Activated CD4-positive, alpha-beta T cell treated with anti-CD3 and anti-CD28 coated beads, Interleukin-2, amount 10 ng/mL, durations not matched to agents 7 days and 5 days (primary cell): ENCODE measurements at regions not wholly inside any gene's neighbourhood (a gene's known extent, or its start where the extent isn't known, plus 50 kb on each side); places are given as distances from the start of the nearest gene placed in this dataset.
A peak's percentile ranks its signal among the peaks of the same experiment; 100 is the strongest.
"Not testable (repeated sequence)": the region's sequence is repeated elsewhere in the genome, so short reads cannot be mapped to it uniquely, and the experiment has no call there.

Source experiments
- CTCF ChIA-PET: fragments of 350-600 bp; sonication (Branson Sonifier 250); formaldehyde crosslinking; loops from one replicate; lab custom pipeline; 2021; ENCODE audit warnings: antibody characterized with exemption; lab: Charles Lee
- POLR2A ChIA-PET: fragments of 350-600 bp; sonication (Branson Sonifier 250); formaldehyde crosslinking; loops from one replicate; lab custom pipeline; 2021; ENCODE audit warnings: antibody characterized with exemption; lab: Charles Lee
- DNase-seq: peaks from one replicate; pipeline ENCODE4 v3.0.0-alpha.2; 2020
- H3K27ac Mint-ChIP-seq: one replicate; pipeline ENCODE4 v1.8.0; 2021; ENCODE audit warnings: mild to moderate bottlenecking, moderate library complexity, mixed read lengths
- H3K27me3 Mint-ChIP-seq: one replicate; pipeline ENCODE4 v1.8.0; 2021; ENCODE audit warnings: mixed read lengths
- H3K36me3 Mint-ChIP-seq: one replicate; pipeline ENCODE4 v1.8.0; 2021; ENCODE audit warnings: low read depth, mixed read lengths
- H3K4me1 Mint-ChIP-seq: one replicate; pipeline ENCODE4 v1.8.0; 2021; ENCODE audit warnings: mixed read lengths
- H3K4me3 Mint-ChIP-seq: one replicate; pipeline ENCODE4 v1.8.0; 2021; ENCODE audit warnings: mild to moderate bottlenecking, moderate library complexity, mixed read lengths
- H3K9me3 Mint-ChIP-seq: one replicate; pipeline ENCODE4 v1.8.0; 2021; ENCODE audit warnings: mixed read lengths

DNA sequence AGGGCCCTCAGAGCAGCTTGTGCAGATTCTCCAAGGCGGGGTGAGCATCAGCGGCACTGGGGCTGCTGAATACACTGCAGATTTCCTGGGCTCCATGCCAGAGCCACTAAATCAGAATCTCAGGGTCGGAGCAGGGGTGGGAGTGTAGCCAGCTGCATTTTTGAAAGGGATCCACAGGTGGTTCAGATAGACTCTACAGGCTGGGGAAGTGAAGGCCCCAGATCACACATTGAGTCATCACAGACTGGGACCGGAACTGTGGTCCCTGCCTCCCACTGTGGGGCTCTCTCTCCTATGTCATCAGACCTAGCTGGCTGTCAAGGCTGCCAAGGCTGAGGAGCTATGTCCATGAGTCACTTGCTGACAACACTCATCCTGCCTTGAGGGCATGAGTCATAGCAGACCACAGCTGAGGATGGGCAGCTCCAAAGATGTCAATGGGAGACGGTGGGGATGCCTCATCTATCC is 162.3 kb upstream of the MAMLD1 start:
- DNase-seq, result peak; percentile 15
- no peaks in the 10 kb centered on the region for H3K27me3 Mint-ChIP-seq
- ChIA-PET CTCF (interaction anchor here (1.4 to 1.6 kb wide), 2 partner anchors 9 to 19 kb away, joined by 3 to 4 read pairs; no protein-coding TSS in a partner anchor), POLR2A (no interaction called here)
- no peak overlapping the region for H3K4me3 Mint-ChIP-seq
- H3K4me1 Mint-ChIP-seq, result peaks cover 3% of the 10 kb centered on the region
- H3K9me3 Mint-ChIP-seq, result no peaks in the 10 kb centered on the region
- no peaks in the 10 kb centered on the region for H3K36me3 Mint-ChIP-seq
- no peak overlapping the region for H3K27ac Mint-ChIP-seq

DNA sequence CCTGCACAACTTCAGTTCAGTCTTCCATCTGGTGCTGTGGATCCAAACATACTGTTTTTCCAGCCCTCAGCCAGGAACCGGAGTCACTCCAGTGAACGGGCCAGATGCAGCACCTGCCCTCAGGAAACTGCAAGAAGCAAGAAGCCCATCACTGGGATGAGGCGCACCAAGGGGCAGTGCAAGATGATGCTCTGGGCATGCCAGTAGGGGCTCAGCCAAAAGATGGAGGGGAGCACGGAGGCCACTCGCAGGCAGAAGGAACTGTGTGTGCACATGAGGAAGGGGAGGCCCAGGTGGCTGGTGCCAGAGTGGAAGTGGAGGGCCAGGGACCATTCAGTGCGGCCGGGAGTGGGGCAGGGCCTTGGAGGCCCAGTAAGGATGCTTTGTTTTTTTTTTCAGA is 161.7 kb upstream of the MAMLD1 start:
- Mint-ChIP-seq H3K4me3 (no peak overlapping the region), H3K36me3 (no peaks in the 10 kb centered on the region), H3K27ac (no peak overlapping the region), H3K9me3 (no peaks in the 10 kb centered on the region), H3K27me3 (no peaks in the 10 kb centered on the region), H3K4me1 (peaks cover 3% of the 10 kb centered on the region)
- ChIA-PET CTCF (interaction anchor here (1.6 kb wide), 1 partner anchor 8 kb away, joined by 4 read pairs; no protein-coding TSS in a partner anchor), POLR2A (no interaction called here)
- no peak for DNase-seq

DNA sequence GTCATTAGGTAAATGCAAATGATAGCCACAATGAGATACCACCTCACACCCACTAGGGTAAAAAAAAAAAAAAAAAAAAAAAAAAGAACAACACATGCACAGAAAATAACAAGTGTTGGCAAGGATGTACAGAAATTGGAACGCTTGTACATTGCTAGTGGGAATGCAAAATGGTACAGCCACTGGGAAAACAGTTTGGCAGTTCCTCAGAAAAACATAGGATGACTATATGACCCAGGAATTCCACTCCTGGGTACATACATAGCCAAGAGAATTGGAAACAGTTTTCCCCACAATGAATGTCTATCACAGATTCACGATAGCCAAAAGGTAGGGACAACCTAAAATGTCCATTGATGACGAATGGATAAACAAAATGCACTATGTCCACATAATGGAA is 161.3 kb upstream of the MAMLD1 start:
- H3K4me3 Mint-ChIP-seq, result no peak overlapping the region
- CTCF ChIA-PET, result no interaction called here
- H3K27ac Mint-ChIP-seq, result no peak overlapping the region
- H3K36me3 Mint-ChIP-seq, result no peaks in the 10 kb centered on the region
- no peaks in the 10 kb centered on the region for H3K27me3 Mint-ChIP-seq
- peaks cover 3% of the 10 kb centered on the region for H3K4me1 Mint-ChIP-seq
- DNase-seq, result no peak
- POLR2A ChIA-PET, result no interaction called here
- no peaks in the 10 kb centered on the region for H3K9me3 Mint-ChIP-seq

DNA sequence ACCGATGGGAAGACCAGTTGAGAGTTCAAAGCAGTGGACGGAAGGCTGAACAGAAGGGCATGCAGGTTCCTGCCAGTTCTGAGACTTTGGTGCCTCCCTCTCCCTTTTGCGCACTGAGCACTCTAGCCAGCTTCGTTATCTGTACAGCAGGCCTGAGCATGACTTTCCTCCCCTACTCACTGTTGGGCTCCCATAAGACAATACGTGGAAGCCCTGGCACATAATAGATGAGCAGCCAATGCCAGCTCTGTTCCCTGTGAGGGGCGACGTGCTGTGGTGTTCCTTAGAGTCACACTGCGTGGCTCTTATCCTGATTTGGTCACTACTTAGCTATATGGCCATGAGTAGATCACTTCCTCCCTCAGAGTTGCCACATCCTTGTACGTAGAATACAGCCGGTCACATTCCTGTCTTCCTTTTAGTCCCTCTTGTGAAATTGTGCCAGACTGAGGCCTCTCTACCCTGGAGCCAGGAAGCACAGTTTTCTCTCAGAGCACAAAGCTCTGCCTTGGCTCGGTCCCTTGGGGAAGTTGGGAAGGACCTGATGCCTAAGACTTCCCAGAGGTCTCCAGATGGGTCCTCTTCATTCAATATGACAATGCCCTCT is 160.4 kb upstream of the MAMLD1 start:
- H3K4me1 Mint-ChIP-seq, result peaks cover 3% of the 10 kb centered on the region
- no peak for DNase-seq
- no peak overlapping the region for H3K27ac Mint-ChIP-seq
- no peak overlapping the region for H3K4me3 Mint-ChIP-seq
- no peaks in the 10 kb centered on the region for H3K9me3 Mint-ChIP-seq
- ChIA-PET POLR2A (no interaction called here), CTCF (interaction anchor here (1.9 kb wide), 1 partner anchor 10 kb away, joined by 3 read pairs; no protein-coding TSS in a partner anchor)
- no peaks in the 10 kb centered on the region for H3K36me3 Mint-ChIP-seq
- no peaks in the 10 kb centered on the region for H3K27me3 Mint-ChIP-seq

DNA sequence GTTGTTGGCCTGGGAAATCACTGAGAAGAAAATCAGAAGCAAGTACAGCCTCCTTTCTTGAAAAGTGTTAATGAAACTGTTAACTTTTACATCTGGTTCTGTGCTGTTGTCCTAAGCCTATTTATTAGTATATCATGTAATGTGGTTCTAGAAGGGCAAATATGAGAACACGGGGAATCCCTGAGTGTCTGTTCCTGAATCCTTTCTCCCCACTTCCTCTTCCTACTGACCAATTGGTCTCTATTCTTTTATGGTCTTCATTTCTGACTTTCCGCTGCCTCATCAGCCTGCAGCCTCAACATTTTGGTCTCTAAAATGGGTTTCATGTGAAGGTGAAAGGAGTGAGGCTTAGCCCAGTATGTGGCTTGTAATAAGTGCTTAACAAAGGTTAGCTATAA is 159.9 kb upstream of the MAMLD1 start:
- H3K4me1 Mint-ChIP-seq, result peaks cover 3% of the 10 kb centered on the region
- no peak for DNase-seq
- no peaks in the 10 kb centered on the region for H3K9me3 Mint-ChIP-seq
- no peaks in the 10 kb centered on the region for H3K27me3 Mint-ChIP-seq
- H3K36me3 Mint-ChIP-seq, result no peaks in the 10 kb centered on the region
- H3K4me3 Mint-ChIP-seq, result no peak overlapping the region
- ChIA-PET CTCF (interaction anchor here (1.9 kb wide), 1 partner anchor 10 kb away, joined by 3 read pairs; no protein-coding TSS in a partner anchor), POLR2A (no interaction called here)
- H3K27ac Mint-ChIP-seq, result no peak overlapping the region

DNA sequence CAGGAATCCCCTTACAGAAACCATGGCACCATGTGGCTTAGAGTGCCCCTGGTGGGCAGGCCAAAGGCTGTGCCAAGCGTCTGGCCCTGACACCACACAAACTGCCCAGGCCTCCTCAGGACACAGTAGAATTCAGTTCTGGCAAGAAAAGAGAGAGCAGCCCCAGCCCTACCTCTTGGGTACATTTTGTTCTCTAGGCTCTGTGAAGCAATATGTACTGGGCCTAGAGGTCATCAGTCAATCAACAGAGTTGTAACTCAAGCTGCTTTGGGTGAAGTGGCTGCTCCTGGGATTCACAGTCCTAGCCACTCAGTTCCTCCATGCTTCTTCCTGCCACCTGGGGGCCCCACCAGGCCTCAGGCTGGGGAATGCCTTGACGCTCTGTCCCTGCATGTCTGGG is 158.1 kb upstream of the MAMLD1 start:
- Mint-ChIP-seq H3K4me1 (peaks cover 3% of the 10 kb centered on the region), H3K4me3 (no peak overlapping the region), H3K27ac (no peak overlapping the region), H3K27me3 (no peaks in the 10 kb centered on the region), H3K9me3 (no peaks in the 10 kb centered on the region), H3K36me3 (no peaks in the 10 kb centered on the region)
- CTCF ChIA-PET, result no interaction called here
- no peak for DNase-seq
- POLR2A ChIA-PET, result no interaction called here

DNA sequence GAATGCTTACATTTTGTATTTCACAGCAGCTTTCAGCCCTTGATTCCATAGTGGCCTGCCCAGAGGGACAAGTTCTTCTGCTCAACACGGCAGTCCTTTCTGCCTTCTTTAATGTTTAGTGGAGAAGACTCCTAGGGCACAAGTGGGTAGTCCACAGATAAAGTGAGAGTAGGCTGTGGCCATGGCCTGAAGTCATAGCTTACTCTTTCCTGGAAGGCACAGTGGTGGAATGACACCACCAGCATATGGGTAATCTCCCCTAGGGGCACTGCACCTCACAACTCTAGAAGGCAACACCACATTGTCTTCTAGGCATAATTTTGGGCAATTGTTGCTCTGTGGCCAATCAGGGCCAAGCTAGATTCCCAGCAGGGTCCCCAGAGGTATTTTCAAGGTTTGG is 155.4 kb upstream of the MAMLD1 start:
- Mint-ChIP-seq H3K27me3 (peaks cover 3% of the 10 kb centered on the region), H3K9me3 (no peaks in the 10 kb centered on the region), H3K36me3 (no peaks in the 10 kb centered on the region), H3K4me1 (no peaks in the 10 kb centered on the region), H3K27ac (no peak overlapping the region), H3K4me3 (no peak overlapping the region)
- CTCF ChIA-PET, result no interaction called here
- POLR2A ChIA-PET, result no interaction called here
- DNase-seq, result no peak

DNA sequence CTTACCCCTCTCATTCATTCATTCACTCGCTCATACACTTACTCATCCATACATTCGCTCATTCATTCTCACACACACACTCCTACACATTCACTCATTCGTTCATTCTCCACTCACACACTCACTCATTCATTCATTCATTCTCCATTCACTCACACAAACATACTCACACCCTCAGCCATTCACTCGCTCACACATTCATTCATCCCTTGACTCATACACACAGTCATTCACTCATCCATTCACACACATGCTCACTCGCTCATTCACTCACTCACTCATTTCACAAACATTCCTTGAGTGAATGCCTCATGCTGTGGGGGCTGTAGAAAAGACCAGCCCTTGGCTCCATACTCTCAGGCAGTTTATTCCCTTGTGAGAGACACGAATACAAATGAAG is 151.1 kb upstream of the MAMLD1 start:
- H3K27me3 Mint-ChIP-seq, result peaks cover 3% of the 10 kb centered on the region
- ChIA-PET CTCF (no interaction called here), POLR2A (no interaction called here)
- no peaks in the 10 kb centered on the region for H3K4me1 Mint-ChIP-seq
- no peak overlapping the region for H3K4me3 Mint-ChIP-seq
- DNase-seq, result no peak
- H3K36me3 Mint-ChIP-seq, result no peaks in the 10 kb centered on the region
- no peaks in the 10 kb centered on the region for H3K9me3 Mint-ChIP-seq
- no peak overlapping the region for H3K27ac Mint-ChIP-seq

DNA sequence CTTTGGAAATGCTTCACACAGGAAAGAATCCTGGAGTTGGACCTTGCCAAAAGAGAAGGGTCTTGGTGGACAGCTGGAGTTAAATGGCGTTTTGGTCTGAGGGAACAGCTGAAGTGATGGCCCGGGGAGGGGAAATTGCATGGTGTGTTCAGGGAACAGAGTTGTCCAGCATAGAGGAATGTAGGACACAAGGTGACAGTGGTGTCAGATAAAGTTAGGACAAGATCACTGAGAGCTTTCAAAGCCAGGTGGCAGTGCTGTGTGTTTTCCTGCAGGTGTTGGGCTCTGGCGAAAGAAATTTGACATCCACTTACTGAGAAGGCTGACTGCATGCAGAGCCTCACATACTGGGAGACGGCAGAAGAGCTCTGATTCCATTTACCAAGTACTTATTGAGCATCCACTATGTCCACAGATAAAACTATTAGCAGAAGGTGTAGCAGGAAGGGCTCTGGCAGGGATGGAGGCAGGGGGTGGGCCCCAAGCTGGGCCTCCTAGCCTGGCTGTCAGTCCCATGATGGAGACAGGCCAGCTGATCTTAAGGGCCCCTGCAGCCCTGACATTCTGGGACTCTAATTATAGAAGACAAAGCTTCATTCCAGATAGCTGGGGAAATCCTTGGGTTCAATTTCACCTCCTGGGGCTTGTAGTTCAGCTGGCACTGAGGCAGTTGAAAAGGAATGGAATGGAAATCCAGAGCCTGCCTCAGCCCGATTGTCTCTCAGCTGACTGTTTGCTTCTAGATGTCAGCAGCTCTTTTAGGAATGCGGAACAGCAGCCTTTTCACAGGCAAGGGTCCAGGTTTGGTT is 150.2 kb upstream of the MAMLD1 start:
- POLR2A ChIA-PET, result no interaction called here
- CTCF ChIA-PET, result interaction anchor here (0.6 to 1.3 kb wide), 3 partner anchors 9 to 235 kb away, joined by 3 to 5 read pairs (median 3); no protein-coding TSS in a partner anchor

DNA sequence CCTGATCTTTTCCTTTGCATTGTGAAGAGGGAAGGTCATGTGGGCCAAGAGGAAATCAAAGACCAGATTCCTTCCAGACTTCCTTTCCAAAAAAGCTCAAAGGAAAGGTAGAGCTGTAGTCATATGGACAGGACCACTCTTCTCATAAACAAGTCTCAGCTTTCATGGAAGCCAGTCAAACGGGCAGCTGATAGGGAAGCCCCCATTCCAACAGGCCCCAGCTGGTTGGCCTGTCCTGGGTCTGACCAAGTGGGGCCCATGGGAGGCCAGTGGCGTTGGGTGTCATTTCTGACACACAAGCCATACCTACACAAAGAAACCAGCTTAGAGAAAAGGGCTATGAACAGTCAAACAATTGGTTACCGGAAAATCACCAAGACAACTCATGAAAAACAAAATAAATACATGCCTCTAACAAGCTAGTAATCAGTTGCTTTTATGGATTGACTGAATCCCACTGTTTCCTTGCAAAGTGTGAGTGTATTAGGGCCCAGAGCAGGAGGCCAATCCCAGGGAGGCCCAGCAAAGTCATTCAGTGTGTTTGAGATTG is 149.6 kb upstream of the MAMLD1 start:
- no peaks in the 10 kb centered on the region for H3K9me3 Mint-ChIP-seq
- H3K27me3 Mint-ChIP-seq, result peaks cover 3% of the 10 kb centered on the region
- H3K4me1 Mint-ChIP-seq, result no peaks in the 10 kb centered on the region
- ChIA-PET POLR2A (no interaction called here), CTCF (interaction anchor here (0.6 to 1.3 kb wide), 3 partner anchors 10 to 236 kb away, joined by 3 to 5 read pairs (median 3); no protein-coding TSS in a partner anchor)
- no peaks in the 10 kb centered on the region for H3K36me3 Mint-ChIP-seq
- H3K4me3 Mint-ChIP-seq, result no peak overlapping the region
- H3K27ac Mint-ChIP-seq, result no peak overlapping the region
- no peak for DNase-seq

More for the DNA sequence above, 150.2 kb upstream of the MAMLD1 start:
- Mint-ChIP-seq H3K4me3 (no peak overlapping the region), H3K9me3 (no peaks in the 10 kb centered on the region), H3K27me3 (peaks cover 3% of the 10 kb centered on the region), H3K36me3 (no peaks in the 10 kb centered on the region), H3K4me1 (no peaks in the 10 kb centered on the region), H3K27ac (no peak overlapping the region)
- DNase-seq, result no peak

DNA sequence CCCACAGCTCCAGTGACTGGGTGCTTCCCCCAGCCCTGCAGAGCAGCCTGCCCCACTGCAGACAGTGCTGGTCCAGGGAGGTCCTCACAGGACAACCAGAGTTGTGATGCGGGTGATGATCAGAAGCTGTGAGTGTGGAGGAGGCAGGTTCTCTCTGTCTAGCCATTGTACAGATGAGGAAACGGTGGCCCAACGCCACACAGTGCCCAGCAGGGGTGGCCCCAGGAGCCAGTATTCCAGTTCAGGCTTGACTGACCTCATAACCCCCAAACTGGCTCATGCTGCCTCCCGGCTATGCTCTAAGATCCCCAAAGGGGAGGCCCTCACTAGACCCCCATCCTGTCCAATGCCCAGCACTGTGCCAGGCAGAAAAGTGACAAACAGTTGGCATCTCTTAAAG is 147.1 kb upstream of the MAMLD1 start:
- DNase-seq, H3K4me1 Mint-ChIP-seq, H3K4me3 Mint-ChIP-seq, H3K27ac Mint-ChIP-seq, H3K36me3 Mint-ChIP-seq, H3K9me3 Mint-ChIP-seq, POLR2A ChIA-PET, CTCF ChIA-PET, H3K27me3 Mint-ChIP-seq: not testable (repeated sequence)

DNA sequence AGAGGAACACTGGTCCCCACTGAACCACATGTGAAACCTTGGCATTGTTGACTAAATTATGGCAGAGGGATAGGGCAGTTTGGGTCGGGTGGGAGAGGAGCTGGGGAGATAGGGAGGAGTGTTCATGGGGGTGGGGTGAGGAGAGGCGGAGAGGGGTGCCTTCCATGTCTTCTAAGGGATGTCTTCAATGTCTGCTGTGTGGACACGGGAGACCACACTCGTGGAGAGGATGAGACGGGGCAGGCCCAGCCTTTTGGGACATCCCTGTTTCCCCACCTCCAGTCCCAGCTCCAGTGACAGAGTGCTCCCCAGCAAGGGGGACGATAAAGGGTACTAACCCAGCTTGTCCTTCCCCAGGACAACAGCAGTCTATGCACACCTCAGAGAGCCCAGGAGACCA is 146.4 kb upstream of the MAMLD1 start:
- H3K36me3 Mint-ChIP-seq, result no peaks in the 10 kb centered on the region
- no peaks in the 10 kb centered on the region for H3K4me1 Mint-ChIP-seq
- ChIA-PET POLR2A (no interaction called here), CTCF (no interaction called here)
- peaks cover 5% of the 10 kb centered on the region for H3K27me3 Mint-ChIP-seq
- H3K4me3 Mint-ChIP-seq, result no peak overlapping the region
- DNase-seq, result no peak
- no peaks in the 10 kb centered on the region for H3K9me3 Mint-ChIP-seq
- H3K27ac Mint-ChIP-seq, result no peak overlapping the region

DNA sequence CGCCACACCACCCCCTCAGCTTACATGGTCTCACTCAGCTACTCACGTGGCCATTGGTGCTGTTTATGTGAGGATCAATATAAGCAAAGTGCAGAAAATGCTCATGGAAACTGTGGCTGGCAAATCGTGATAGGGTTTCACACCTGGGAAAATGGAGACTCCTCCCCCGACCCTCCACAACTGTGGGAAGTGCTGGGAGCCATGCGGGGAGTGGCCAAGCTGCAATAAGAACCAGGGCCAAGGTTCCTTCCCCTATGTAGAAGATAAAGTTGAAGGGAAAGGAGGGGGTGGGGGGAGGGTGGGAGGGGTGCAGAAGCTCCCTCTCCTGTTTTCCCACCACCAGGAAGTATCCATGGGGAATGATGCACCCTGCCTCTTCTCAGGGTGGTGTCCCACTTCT is 145.5 kb upstream of the MAMLD1 start:
- Mint-ChIP-seq H3K27me3 (peaks cover 2% of the 10 kb centered on the region), H3K9me3 (no peaks in the 10 kb centered on the region), H3K4me1 (no peaks in the 10 kb centered on the region), H3K27ac (no peak overlapping the region), H3K36me3 (no peaks in the 10 kb centered on the region), H3K4me3 (no peak overlapping the region)
- DNase-seq, result no peak
- CTCF ChIA-PET, result interaction anchor here (0.9 to 1.1 kb wide), 2 partner anchors 10 to 146 kb away, joined by 3 read pairs; no protein-coding TSS in a partner anchor
- POLR2A ChIA-PET, result no interaction called here
